ENCODE measurements at regions not wholly inside any gene's neighbourhood (a gene's known extent, or its start where the extent isn't known, plus 50 kb on each side); places are given as distances from the start of the nearest gene placed in this dataset.

DNA sequence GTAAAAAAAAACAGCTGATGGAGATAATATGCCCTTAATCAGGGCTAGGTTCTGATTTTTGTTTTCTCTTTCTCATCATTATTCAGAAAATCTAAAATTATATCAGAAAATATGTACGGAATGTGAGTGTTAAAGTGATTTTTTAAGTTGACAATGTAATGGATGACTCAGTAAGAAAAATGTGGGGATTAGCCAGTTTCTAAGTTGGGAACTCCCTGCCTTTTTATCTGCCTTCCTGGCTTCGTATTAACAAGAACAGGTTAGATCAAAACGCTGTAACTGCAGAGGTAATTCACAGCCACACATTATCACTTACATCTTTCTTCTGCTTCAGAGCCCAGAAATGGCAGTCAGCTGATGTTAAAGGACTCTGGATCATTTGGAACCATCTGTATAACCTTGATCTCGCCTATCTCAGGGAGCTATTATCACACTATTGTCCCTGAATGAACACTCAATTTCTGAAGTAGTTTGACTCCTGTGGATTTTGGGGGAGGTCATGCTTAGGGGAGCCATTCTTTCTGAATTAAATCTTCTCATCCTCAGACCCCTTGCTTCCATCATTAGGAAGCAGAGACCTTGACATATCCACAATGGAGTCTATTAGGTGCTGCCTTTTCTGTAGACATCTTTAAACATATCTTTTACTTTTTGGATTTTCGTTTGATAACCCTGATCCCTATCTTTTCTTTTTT is 135.7 kb upstream of the SLC16A7 start:
- TF ChIP-seq POLR2AphosphoS5 (IDR thresholded peaks at IDR 0.05; ENCODE audit: low read depth, low read length) (no peak), CEBPB (IDR thresholded peaks at IDR 0.05; ENCODE audit: low read depth) (no peak)
- TF ChIP-seq, protein P1, sequence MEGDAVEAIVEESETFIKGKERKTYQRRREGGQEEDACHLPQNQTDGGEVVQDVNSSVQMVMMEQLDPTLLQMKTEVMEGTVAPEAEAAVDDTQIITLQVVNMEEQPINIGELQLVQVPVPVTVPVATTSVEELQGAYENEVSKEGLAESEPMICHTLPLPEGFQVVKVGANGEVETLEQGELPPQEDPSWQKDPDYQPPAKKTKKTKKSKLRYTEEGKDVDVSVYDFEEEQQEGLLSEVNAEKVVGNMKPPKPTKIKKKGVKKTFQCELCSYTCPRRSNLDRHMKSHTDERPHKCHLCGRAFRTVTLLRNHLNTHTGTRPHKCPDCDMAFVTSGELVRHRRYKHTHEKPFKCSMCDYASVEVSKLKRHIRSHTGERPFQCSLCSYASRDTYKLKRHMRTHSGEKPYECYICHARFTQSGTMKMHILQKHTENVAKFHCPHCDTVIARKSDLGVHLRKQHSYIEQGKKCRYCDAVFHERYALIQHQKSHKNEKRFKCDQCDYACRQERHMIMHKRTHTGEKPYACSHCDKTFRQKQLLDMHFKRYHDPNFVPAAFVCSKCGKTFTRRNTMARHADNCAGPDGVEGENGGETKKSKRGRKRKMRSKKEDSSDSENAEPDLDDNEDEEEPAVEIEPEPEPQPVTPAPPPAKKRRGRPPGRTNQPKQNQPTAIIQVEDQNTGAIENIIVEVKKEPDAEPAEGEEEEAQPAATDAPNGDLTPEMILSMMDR (IDR thresholded peaks at IDR 0.05 in 2 of 3, conservative IDR thresholded peaks at IDR 0.05 in 1 of 3; ENCODE audit: borderline replicate concordance in 1 of 3, insufficient read depth in 1 of 3, low read depth in 2 of 3, low read length in 2 of 3): no peak
